Left lung (tissue), 4 donors: ENCODE measurements at regions not wholly inside any gene's neighbourhood (a gene's known extent, or its start where the extent isn't known, plus 50 kb on each side); places are given as distances from the start of the nearest gene placed in this dataset.

Experiments
- ATAC-seq: fragments of 200-7000 bp; cut with Tn5 transposase; one replicate; pipeline ENCODE4 v1.9.1; 2020; ENCODE audit warnings: moderate library complexity
- DNase-seq, 4 donors: peaks; one replicate each; pipeline ENCODE4 v3.0.0-alpha.2; 2013 to 2020
- H3K27ac ChIP-seq, 2 donors: fragments of 200-600 bp; sonication (generic) in 1 of 2; one replicate each; pipeline versions ENCODE4 v1.5.0 to v1.8.0; 2020 to 2021
- H3K27me3 ChIP-seq, 2 donors: fragments of 200-600 bp; sonication (generic) in 1 of 2; one replicate each; pipeline versions ENCODE4 v1.5.0 to v1.8.0; 2020 to 2021
- H3K36me3 ChIP-seq, 2 donors: fragments of 200-600 bp; sonication (generic) in 1 of 2; one replicate each; pipeline versions ENCODE4 v1.5.0 to v1.8.0; 2020 to 2021
- H3K4me1 ChIP-seq, 2 donors: fragments of 200-600 bp; one replicate each; pipeline ENCODE4 v1.8.0; 2021
- H3K4me3 ChIP-seq, 2 donors: fragments of 200-600 bp; sonication (generic) in 1 of 2; one replicate each; pipeline versions ENCODE4 v1.5.0 to v1.8.0; 2020 to 2021; ENCODE audit warnings: mild to moderate bottlenecking in 1 of 2
- H3K9me3 ChIP-seq, 2 donors: fragments of 200-600 bp; sonication (generic) in 1 of 2; one replicate each; pipeline versions ENCODE4 v1.5.0 to v1.8.0; 2020 to 2021
- intact Hi-C, 2 donors: fragments of 100-400 bp; cut with DNase I; formaldehyde crosslinking; loops; one replicate each; pipeline versions ENCODE4 v1.11.2 to v1.14.2; 2022
- TF ChIP-seq, protein P1 (sequence below), 2 donors: fragments of 200-600 bp; sonication (generic) in 1 of 2; IDR thresholded peaks; one replicate each; pipeline versions ENCODE4 v1.5.0 to v1.8.0; 2021; ENCODE audit warnings: antibody characterized with exemption in 2 of 2
- donor health status: DM: no; HTN: yes; CAD: no.
- donor health status: DM: no; HTN: no; CAD: no.

DNA sequence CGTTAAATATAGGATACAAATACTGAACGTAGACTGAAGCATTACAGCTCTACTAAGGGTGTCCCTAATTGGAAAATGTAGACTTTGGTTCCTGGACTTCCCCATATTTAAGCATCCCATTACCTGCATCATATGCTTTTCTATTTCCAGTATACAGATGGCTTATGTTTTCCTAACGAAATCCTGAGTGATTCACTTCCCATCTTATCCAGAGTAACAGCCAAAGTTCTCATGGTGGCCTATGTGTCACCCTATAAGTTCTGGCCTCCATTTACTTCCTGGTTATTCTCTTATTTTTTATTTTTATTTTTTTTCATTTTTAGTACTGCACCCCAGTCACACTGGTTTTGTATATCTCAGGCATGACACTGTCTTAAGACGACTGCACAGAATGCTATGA is 552.3 kb downstream of the PRDM9 start:
- H3K27me3 ChIP-seq: no peaks in the 10 kb centered on the region
- H3K27ac ChIP-seq: no peak overlapping the region
- peaks cover 0 to 3% of the 10 kb centered on the region in 2 donors for H3K9me3 ChIP-seq
- H3K4me1 ChIP-seq: no peaks in the 10 kb centered on the region
- H3K4me3 ChIP-seq: no peak overlapping the region
- ATAC-seq (no peak), DNase-seq (no peak)
- H3K36me3 ChIP-seq: no peaks in the 10 kb centered on the region
- intact Hi-C loops: no loop called here
- TF ChIP-seq, protein P1, sequence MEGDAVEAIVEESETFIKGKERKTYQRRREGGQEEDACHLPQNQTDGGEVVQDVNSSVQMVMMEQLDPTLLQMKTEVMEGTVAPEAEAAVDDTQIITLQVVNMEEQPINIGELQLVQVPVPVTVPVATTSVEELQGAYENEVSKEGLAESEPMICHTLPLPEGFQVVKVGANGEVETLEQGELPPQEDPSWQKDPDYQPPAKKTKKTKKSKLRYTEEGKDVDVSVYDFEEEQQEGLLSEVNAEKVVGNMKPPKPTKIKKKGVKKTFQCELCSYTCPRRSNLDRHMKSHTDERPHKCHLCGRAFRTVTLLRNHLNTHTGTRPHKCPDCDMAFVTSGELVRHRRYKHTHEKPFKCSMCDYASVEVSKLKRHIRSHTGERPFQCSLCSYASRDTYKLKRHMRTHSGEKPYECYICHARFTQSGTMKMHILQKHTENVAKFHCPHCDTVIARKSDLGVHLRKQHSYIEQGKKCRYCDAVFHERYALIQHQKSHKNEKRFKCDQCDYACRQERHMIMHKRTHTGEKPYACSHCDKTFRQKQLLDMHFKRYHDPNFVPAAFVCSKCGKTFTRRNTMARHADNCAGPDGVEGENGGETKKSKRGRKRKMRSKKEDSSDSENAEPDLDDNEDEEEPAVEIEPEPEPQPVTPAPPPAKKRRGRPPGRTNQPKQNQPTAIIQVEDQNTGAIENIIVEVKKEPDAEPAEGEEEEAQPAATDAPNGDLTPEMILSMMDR (IDR thresholded peaks at IDR 0.05): no peak

DNA sequence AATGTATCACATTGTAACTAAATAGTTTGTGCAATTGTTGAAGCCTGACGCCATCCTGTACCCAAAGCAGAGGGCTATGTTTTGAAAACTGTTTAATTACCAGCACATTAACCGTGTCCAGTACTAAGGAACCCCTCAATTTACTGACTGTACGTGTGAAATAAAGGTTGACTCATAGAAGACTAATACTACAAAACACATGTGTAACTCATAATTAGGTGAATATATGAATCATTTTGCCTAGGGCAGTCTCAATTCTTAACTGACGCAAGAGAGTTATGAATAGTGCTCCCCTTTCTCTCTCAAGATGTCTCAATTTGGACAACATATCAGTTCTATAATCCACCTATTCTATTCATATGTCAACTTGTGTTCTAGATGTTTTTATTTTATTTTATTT is 558.4 kb downstream of the PRDM9 start:
- TF ChIP-seq, protein P1 (IDR thresholded peaks at IDR 0.05): no peak
- no peaks in the 10 kb centered on the region for H3K4me1 ChIP-seq
- no peak overlapping the region for H3K4me3 ChIP-seq
- H3K27me3 ChIP-seq: no peaks in the 10 kb centered on the region
- H3K27ac ChIP-seq: no peak overlapping the region
- ATAC-seq (no peak), DNase-seq (no peak)
- peaks cover 0 to 1% of the 10 kb centered on the region in 2 donors for H3K9me3 ChIP-seq
- intact Hi-C loops: no loop called here
- H3K36me3 ChIP-seq: no peaks in the 10 kb centered on the region

DNA sequence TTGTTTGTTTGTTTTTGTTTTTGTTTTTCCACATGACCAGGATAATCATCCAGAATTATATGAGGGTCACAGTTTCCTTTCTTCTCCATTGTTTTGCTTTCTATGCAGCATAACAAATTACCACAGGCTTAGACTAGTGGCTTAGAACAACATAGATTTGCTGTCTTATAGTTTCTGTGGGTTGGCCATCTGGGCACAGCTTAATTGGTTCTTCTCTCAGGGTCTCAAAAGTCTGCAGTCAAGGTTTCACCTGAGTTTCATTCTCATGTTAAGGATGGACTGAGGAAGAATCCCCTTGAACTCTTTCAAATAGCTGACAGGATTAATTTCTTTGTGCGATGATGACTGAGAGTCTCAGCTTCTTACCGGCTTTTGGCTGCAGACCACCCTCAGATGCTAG is 559.8 kb downstream of the PRDM9 start:
- intact Hi-C loops: no loop called here
- ATAC-seq (no peak), DNase-seq (no peak)

DNA sequence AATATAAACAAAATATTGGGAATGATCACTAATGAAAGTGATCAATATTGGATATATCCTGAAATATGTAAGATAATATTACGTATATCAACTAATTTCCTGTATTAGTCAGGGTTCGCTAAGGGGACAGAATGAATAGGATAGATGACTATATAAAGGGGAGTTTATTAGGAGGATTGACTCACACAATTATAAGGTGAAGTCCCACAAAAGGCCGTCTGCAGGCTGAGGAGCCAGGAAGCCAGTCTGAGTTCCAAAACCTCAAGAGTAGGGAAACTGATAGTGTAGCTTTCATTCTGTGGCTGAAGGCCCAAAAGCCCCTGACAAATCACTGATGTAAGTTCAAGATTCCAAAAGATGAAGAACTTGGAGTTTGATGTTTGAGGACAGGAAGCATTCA is 561.1 kb downstream of the PRDM9 start:
- intact Hi-C loops: no loop called here
- no peaks in the 10 kb centered on the region for H3K27me3 ChIP-seq
- no peaks in the 10 kb centered on the region for H3K4me1 ChIP-seq
- ATAC-seq (no peak), DNase-seq (no peak)
- no peak overlapping the region for H3K4me3 ChIP-seq
- H3K9me3 ChIP-seq: peaks cover 0 to 1% of the 10 kb centered on the region in 2 donors
- TF ChIP-seq, protein P1 (IDR thresholded peaks at IDR 0.05): no peak
- no peaks in the 10 kb centered on the region for H3K36me3 ChIP-seq
- H3K27ac ChIP-seq: no peak overlapping the region

More for the DNA sequence above, 559.8 kb downstream of the PRDM9 start:
- H3K36me3 ChIP-seq: no peaks in the 10 kb centered on the region
- H3K4me3 ChIP-seq: no peak overlapping the region
- H3K4me1 ChIP-seq: no peaks in the 10 kb centered on the region
- no peaks in the 10 kb centered on the region for H3K27me3 ChIP-seq
- TF ChIP-seq, protein P1 (IDR thresholded peaks at IDR 0.05): no peak
- no peak overlapping the region for H3K27ac ChIP-seq
- peaks cover 0 to 1% of the 10 kb centered on the region in 2 donors for H3K9me3 ChIP-seq

DNA sequence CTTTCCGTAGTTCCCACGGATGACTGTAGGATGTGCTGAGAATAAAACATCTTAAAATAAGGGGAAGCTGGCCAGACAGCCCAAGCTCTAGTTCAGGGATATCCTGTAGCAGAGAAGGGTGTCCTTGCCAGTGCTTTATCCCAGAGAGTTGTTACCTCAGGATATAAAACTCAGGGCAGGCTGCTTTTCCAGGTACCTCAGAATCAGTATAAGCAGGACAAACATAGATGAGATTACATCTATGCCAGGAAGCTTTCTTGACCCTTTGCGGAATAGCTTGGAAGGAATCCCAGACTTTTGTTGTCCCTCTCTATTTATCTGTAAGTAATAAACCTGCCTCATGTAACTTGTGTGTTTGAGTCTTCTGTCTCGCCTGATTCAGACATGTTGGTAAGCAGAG is 565.7 kb downstream of the PRDM9 start:
- Histone ChIP-seq H3K9me3 (no peaks in the 10 kb centered on the region), H3K27ac (no peak overlapping the region), H3K4me1 (no peaks in the 10 kb centered on the region), H3K36me3 (no peaks in the 10 kb centered on the region), H3K27me3 (no peaks in the 10 kb centered on the region), H3K4me3 (no peak overlapping the region)
- DNase-seq: no peak
- no peak for ATAC-seq
- intact Hi-C loops: no loop called here
- TF ChIP-seq, protein P1 (IDR thresholded peaks at IDR 0.05): no peak
